Stimulated activated CD4-positive, alpha-beta T cell treated with anti-CD3 and anti-CD28 coated beads, Interleukin-15, amount 100 ng/mL, for 24 hours (primary cell): ENCODE measurements at regions not wholly inside any gene's neighbourhood (a gene's known extent, or its start where the extent isn't known, plus 50 kb on each side); places are given as distances from the start of the nearest gene placed in this dataset.

Source experiments
- DNase-seq: peaks from one replicate; pipeline ENCODE4 v3.0.0-alpha.2; 2020

GRCh38 chr16:6170022-6170421, 1072.4 kb upstream of the EEF2KMT start:
- no peak for DNase-seq

- no peak for DNase-seq
Observed at GRCh38 chr16:6165330-6165979, 1067.9 kb upstream of the EEF2KMT start.

GRCh38 chr16:6160871-6161270, 1063.3 kb upstream of the EEF2KMT start:
- no peak for DNase-seq

GRCh38 chr16:6160303-6160702, 1062.7 kb upstream of the EEF2KMT start:
- no peak for DNase-seq

GRCh38 chr16:6157806-6158205, 1060.2 kb upstream of the EEF2KMT start:
- DNase-seq: no peak

GRCh38 chr16:6155271-6155670, 1057.7 kb upstream of the EEF2KMT start:
- DNase-seq: no peak

GRCh38 chr16:6153901-6154300, 1056.3 kb upstream of the EEF2KMT start:
- no peak for DNase-seq

- no peak for DNase-seq
Observed at GRCh38 chr16:6149031-6149430, 1051.4 kb upstream of the EEF2KMT start.

- DNase-seq: no peak
Observed at GRCh38 chr16:6148361-6148760, 1050.8 kb upstream of the EEF2KMT start.

- no peak for DNase-seq
Observed at GRCh38 chr16:6146874-6147425, 1049.4 kb upstream of the EEF2KMT start.

GRCh38 chr16:6146356-6146755, 1048.8 kb upstream of the EEF2KMT start:
- no peak for DNase-seq

- no peak for DNase-seq
Observed at GRCh38 chr16:6144463-6144862, 1046.9 kb upstream of the EEF2KMT start.

- no peak for DNase-seq
Observed at GRCh38 chr16:6143020-6143419, 1045.4 kb upstream of the EEF2KMT start.

- no peak for DNase-seq
Observed at GRCh38 chr16:6133009-6133557, 1035.5 kb upstream of the EEF2KMT start.

- no peak for DNase-seq
Observed at GRCh38 chr16:6132121-6132520, 1034.5 kb upstream of the EEF2KMT start.

- DNase-seq: no peak
Observed at GRCh38 chr16:6131526-6132050, 1034.0 kb upstream of the EEF2KMT start.

GRCh38 chr16:6125483-6126259, 1028.1 kb upstream of the EEF2KMT start:
- no peak for DNase-seq

GRCh38 chr16:6124136-6124535, 1026.5 kb upstream of the EEF2KMT start:
- no peak for DNase-seq

- no peak for DNase-seq
Observed at GRCh38 chr16:6122401-6122800, 1024.8 kb upstream of the EEF2KMT start.

- DNase-seq: no peak
Observed at GRCh38 chr16:6114691-6115090, 1017.1 kb upstream of the EEF2KMT start.

- no peak for DNase-seq
Observed at GRCh38 chr16:6113749-6114148, 1016.2 kb upstream of the EEF2KMT start.

GRCh38 chr16:6112700-6113099, 1015.1 kb upstream of the EEF2KMT start:
- no peak for DNase-seq

- no peak for DNase-seq
Observed at GRCh38 chr16:6111390-6111789, 1013.8 kb upstream of the EEF2KMT start.

GRCh38 chr16:6110346-6110745, 1012.8 kb upstream of the EEF2KMT start:
- DNase-seq: no peak
